ENCODE measurements at regions not wholly inside any gene's neighbourhood (a gene's known extent, or its start where the extent isn't known, plus 50 kb on each side); places are given as distances from the start of the nearest gene placed in this dataset.

GRCh38 chr3:177778633-177779032, 581.4 kb upstream of the TBL1XR1 start:
- no peak for TF ChIP-seq POLR2A (IDR thresholded peaks at IDR 0.05; ENCODE audit: low read depth, low read length)
- no peak for TF ChIP-seq PAX5 (IDR thresholded peaks at IDR 0.05; ENCODE audit: insufficient read depth, low read length, severe bottlenecking)
- TF ChIP-seq SPI1 (IDR thresholded peaks at IDR 0.05; ENCODE audit: low read depth, low read length): 0 out of 2 replicates have a peak, but pooled peaks have one; percentile 1
- TF ChIP-seq TAF1 (IDR thresholded peaks at IDR 0.05; ENCODE audit: low read depth, low read length): no peak
- no peak for TF ChIP-seq POU2F2 (IDR thresholded peaks at IDR 0.05; ENCODE audit: low read depth, low read length)
- no peak for FAIRE-seq
- no peak for DNase-seq (ENCODE audit: insufficient read length, low spot score)

- FAIRE-seq (no peak), DNase-seq (ENCODE audit: insufficient read length, low spot score) (no peak)
- no peak for TF ChIP-seq POLR2A (IDR thresholded peaks at IDR 0.05; ENCODE audit: low read depth, low read length)
- no peak for TF ChIP-seq POLR2AphosphoS5 (IDR thresholded peaks at IDR 0.05; ENCODE audit: low read depth, low read length)
- no peak for TF ChIP-seq PAX5 (IDR thresholded peaks at IDR 0.05; ENCODE audit: insufficient read depth, low read length, severe bottlenecking)
- no peak for TF ChIP-seq TAF1 (IDR thresholded peaks at IDR 0.05; ENCODE audit: low read depth, low read length)
These were observed 584.4 kb upstream of the TBL1XR1 start for GRCh38 chr3:177781686-177782161.

- DNase-seq (ENCODE audit: insufficient read length, low spot score) (no peak), FAIRE-seq (no peak)
- TF ChIP-seq TAF1 (IDR thresholded peaks at IDR 0.05; ENCODE audit: low read depth, low read length) (no peak), POLR2A (IDR thresholded peaks at IDR 0.05; ENCODE audit: low read depth, low read length) (no peak), POLR2AphosphoS5 (IDR thresholded peaks at IDR 0.05; ENCODE audit: low read depth, low read length) (no peak), SPI1 (IDR thresholded peaks at IDR 0.05; ENCODE audit: low read depth, low read length) (no peak), PAX5 (IDR thresholded peaks at IDR 0.05; ENCODE audit: insufficient read depth, low read length, severe bottlenecking) (no peak), POU2F2 (IDR thresholded peaks at IDR 0.05; ENCODE audit: low read depth, low read length) (no peak)
These were observed 586.1 kb upstream of the TBL1XR1 start for GRCh38 chr3:177783338-177783737.

GRCh38 chr3:177783767-177784166, 586.5 kb upstream of the TBL1XR1 start:
- FAIRE-seq (no peak), DNase-seq (ENCODE audit: insufficient read length, low spot score) (no peak)
- TF ChIP-seq POU2F2 (IDR thresholded peaks at IDR 0.05; ENCODE audit: low read depth, low read length) (no peak), POLR2A (IDR thresholded peaks at IDR 0.05; ENCODE audit: low read depth, low read length) (no peak), POLR2AphosphoS5 (IDR thresholded peaks at IDR 0.05; ENCODE audit: low read depth, low read length) (no peak), TAF1 (IDR thresholded peaks at IDR 0.05; ENCODE audit: low read depth, low read length) (no peak), SPI1 (IDR thresholded peaks at IDR 0.05; ENCODE audit: low read depth, low read length) (no peak)

GRCh38 chr3:177787279-177788041, 590.2 kb upstream of the TBL1XR1 start:
- peak; percentile 23 for FAIRE-seq

GRCh38 chr3:177789500-177789899, 592.2 kb upstream of the TBL1XR1 start:
- TF ChIP-seq TAF1 (IDR thresholded peaks at IDR 0.05; ENCODE audit: low read depth, low read length) (no peak), POU2F2 (IDR thresholded peaks at IDR 0.05; ENCODE audit: low read depth, low read length) (no peak), PAX5 (IDR thresholded peaks at IDR 0.05; ENCODE audit: insufficient read depth, low read length, severe bottlenecking) (no peak), POLR2AphosphoS5 (IDR thresholded peaks at IDR 0.05; ENCODE audit: low read depth, low read length) (no peak), SPI1 (IDR thresholded peaks at IDR 0.05; ENCODE audit: low read depth, low read length) (no peak), POLR2A (IDR thresholded peaks at IDR 0.05; ENCODE audit: low read depth, low read length) (no peak)
- FAIRE-seq (no peak), DNase-seq (ENCODE audit: insufficient read length, low spot score) (no peak)

More at GRCh38 chr3:177787279-177788041, 590.2 kb upstream of the TBL1XR1 start:
- TF ChIP-seq POU2F2 (IDR thresholded peaks at IDR 0.05; ENCODE audit: low read depth, low read length) (no peak), POLR2A (IDR thresholded peaks at IDR 0.05; ENCODE audit: low read depth, low read length) (no peak), SPI1 (IDR thresholded peaks at IDR 0.05; ENCODE audit: low read depth, low read length) (no peak), TAF1 (IDR thresholded peaks at IDR 0.05; ENCODE audit: low read depth, low read length) (no peak), POLR2AphosphoS5 (IDR thresholded peaks at IDR 0.05; ENCODE audit: low read depth, low read length) (no peak), PAX5 (IDR thresholded peaks at IDR 0.05; ENCODE audit: insufficient read depth, low read length, severe bottlenecking) (no peak)
- DNase-seq (ENCODE audit: insufficient read length, low spot score): no peak

GRCh38 chr3:177792311-177793030, 595.2 kb upstream of the TBL1XR1 start:
- no peak for DNase-seq (ENCODE audit: insufficient read length, low spot score)
- TF ChIP-seq PAX5 (IDR thresholded peaks at IDR 0.05; ENCODE audit: insufficient read depth, low read length, severe bottlenecking) (no peak), POLR2A (IDR thresholded peaks at IDR 0.05; ENCODE audit: low read depth, low read length) (no peak), SPI1 (IDR thresholded peaks at IDR 0.05; ENCODE audit: low read depth, low read length) (no peak), POLR2AphosphoS5 (IDR thresholded peaks at IDR 0.05; ENCODE audit: low read depth, low read length) (no peak), POU2F2 (IDR thresholded peaks at IDR 0.05; ENCODE audit: low read depth, low read length) (no peak), TAF1 (IDR thresholded peaks at IDR 0.05; ENCODE audit: low read depth, low read length) (no peak)
- no peak for FAIRE-seq

- TF ChIP-seq POLR2AphosphoS5 (IDR thresholded peaks at IDR 0.05; ENCODE audit: low read depth, low read length): no peak
- no peak for TF ChIP-seq PAX5 (IDR thresholded peaks at IDR 0.05; ENCODE audit: insufficient read depth, low read length, severe bottlenecking)
- TF ChIP-seq POU2F2 (IDR thresholded peaks at IDR 0.05; ENCODE audit: low read depth, low read length): no peak
- TF ChIP-seq TAF1 (IDR thresholded peaks at IDR 0.05; ENCODE audit: low read depth, low read length): no peak
- TF ChIP-seq SPI1 (IDR thresholded peaks at IDR 0.05; ENCODE audit: low read depth, low read length): no peak
- no peak for TF ChIP-seq POLR2A (IDR thresholded peaks at IDR 0.05; ENCODE audit: low read depth, low read length)
- FAIRE-seq (no peak), DNase-seq (ENCODE audit: insufficient read length, low spot score) (no peak)
These were observed 596.2 kb upstream of the TBL1XR1 start for GRCh38 chr3:177793451-177793850.

- FAIRE-seq (no peak), DNase-seq (ENCODE audit: insufficient read length, low spot score) (no peak)
- TF ChIP-seq TAF1 (IDR thresholded peaks at IDR 0.05; ENCODE audit: low read depth, low read length): no peak
- TF ChIP-seq SPI1 (IDR thresholded peaks at IDR 0.05; ENCODE audit: low read depth, low read length): no peak
- no peak for TF ChIP-seq POU2F2 (IDR thresholded peaks at IDR 0.05; ENCODE audit: low read depth, low read length)
- TF ChIP-seq PAX5 (IDR thresholded peaks at IDR 0.05; ENCODE audit: insufficient read depth, low read length, severe bottlenecking): no peak
- no peak for TF ChIP-seq POLR2AphosphoS5 (IDR thresholded peaks at IDR 0.05; ENCODE audit: low read depth, low read length)
- no peak for TF ChIP-seq POLR2A (IDR thresholded peaks at IDR 0.05; ENCODE audit: low read depth, low read length)
These were observed 597.9 kb upstream of the TBL1XR1 start for GRCh38 chr3:177795216-177795615.

All from GM12891 (cell line).